AML-193 (cell line): ENCODE measurements at regions not wholly inside any gene's neighbourhood (a gene's known extent, or its start where the extent isn't known, plus 50 kb on each side); places are given as distances from the start of the nearest gene placed in this dataset.
"Not testable (repeated sequence)": the region's sequence is repeated elsewhere in the genome, so short reads cannot be mapped to it uniquely, and the experiment has no call there.

Experiments
- DNase-seq, 2 experiments: peaks; one replicate each; lab custom pipeline; 2025; lab: John Stamatoyannopoulos, UW

DNA sequence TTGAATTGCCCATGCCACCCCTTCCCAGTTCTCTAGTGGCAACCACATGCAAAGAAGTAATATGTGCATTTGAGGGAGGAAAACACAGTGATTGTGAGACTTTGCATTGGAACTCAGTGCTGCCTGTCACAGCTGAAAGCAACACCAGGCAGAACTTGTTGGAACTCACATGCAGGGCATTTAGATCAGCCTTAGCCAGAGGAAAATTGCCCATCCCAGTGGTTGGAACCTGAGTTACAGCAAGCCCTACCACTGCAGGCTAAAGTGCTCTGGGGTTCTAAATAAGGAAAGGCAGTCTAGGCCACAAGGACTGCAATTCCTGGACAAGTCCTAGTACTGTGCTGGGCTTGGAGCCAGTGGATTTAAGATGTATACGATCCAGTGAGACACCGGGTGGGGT lies 245.3 kb upstream of the UFL1 start:
- DNase-seq: no peak

DNA sequence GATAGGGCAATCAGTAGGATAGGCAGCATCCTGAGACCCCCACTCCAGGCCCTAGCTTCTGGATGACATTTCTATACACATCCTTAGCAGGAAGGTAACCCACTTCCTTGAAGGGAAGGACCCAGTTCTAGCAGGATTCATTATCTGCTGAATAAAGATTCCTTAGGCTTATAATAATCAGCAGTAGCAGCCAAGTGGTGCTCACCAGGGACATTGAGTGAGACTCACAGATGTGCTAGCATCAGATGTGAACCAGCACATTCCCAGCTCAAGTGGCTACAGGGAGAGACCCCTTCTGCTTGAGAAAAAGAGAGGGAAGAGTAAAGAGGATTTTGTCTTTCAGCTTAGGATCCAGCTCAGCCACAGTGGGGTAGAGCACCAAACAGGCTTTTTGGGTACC lies 244.8 kb upstream of the UFL1 start:
- no peak for DNase-seq

DNA sequence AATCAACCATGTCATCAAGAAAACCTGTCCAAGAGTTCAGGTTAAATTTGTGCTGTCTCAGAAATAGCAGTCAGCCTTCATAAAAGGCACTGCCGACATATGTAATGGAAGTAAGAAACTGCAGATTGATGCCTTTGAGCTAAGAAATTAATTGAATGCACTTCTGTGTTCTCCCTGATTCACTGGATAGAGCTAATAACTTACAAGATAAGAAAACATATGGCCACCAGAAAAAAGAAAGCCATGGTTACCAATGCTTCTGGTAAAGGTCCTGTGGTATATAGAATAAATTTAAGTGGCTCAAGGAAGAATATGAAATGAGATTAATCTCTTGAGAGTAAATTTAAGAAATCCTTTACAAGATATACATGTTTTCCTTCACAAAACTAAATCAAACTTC lies 242.5 kb upstream of the UFL1 start:
- DNase-seq: no peak

DNA sequence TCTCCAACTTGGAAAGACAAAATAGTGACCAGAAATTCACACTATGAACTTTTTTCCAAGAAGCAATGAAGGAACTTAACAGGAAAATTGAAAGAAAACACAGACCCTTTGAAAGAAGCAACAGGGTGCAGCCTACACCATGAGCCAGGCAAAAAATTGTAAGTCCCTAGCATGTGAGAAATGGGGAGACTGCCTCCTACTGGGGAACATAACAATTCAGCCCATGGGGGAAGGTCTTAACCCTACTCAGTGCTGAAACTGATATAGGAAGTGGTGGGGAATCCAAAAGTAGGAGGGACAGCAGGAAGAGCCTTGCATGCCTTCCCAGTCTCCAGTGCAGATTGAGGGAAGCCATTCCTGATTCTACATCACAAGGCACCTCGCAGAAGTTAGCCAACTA lies 235.1 kb upstream of the UFL1 start:
- DNase-seq: no peak

DNA sequence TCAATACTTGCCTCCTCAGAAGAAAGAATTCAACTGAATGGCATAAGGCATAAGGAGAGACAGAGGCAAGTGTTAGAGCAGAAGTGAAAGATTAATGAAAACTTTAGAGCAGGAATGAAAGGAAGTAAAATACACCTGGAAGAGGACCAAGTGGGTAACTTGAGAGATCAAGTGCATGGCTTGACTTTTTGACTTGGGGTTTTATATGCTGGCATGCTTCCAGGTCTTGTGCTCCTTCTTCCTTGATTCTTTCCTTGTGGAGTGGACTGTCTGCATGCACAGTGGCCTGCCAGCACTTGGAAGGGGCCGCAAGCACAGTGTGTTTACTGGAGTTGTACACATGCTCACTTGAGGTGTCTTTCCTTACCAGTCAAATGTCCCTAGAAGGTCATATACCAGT lies 222.1 kb upstream of the UFL1 start:
- no peak for DNase-seq

DNA sequence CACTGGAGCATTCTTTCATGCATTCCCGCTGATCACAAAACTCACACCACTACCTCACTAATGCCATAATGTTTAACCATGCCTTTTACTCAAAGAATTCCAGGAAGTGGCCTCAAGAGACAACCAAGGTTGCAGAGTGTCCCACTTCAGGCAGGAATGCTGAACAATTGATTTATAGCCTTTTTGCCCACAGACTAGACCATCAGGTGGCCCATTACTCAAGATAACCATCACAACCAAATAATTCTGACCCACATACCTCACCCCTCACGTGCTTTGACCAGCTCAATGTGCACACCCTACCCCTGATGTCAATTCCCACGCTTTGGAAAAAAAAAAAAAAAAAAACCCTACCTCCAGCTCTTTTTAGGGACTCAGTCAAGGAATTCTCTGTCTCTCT lies 220.6 kb upstream of the UFL1 start:
- DNase-seq: no peak

DNA sequence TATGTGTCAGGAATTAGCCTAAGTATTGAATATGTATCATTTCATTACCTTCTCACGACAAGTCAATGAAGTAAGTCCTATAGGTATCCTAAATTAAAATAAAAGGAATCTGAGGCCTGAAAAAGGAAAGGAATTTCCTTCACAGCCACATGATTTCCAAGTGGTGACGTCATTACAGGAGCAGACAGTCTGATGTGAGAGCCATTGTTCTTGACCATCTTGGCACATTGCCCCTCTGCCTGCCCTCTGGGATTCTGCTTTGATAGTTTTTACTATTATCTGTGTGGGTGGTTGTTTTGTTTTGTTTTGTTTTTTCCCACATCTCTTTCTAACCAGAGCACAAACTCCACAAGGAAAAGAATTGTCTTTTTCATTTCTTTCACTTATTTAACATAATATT lies 219.8 kb upstream of the UFL1 start:
- no peak for DNase-seq

DNA sequence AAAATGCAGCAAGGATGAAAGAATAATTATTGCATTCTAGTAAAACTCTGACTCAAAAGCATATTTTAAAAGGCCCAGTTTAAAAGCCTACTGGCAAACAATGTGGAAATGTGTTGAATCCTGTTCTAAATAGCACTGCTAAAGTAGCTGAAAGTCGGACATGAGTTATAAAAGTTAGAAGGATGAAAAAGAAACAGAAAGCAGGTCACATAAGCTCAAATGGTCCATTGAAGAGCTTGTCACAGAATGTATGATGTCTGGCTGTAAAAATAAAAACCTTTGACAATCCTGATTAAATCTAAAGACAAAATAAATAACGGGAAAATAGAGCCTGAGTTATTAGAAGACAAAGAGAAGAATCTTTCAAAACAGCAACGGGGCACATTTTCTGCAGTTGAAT lies 218.6 kb upstream of the UFL1 start:
- DNase-seq: no peak

DNA sequence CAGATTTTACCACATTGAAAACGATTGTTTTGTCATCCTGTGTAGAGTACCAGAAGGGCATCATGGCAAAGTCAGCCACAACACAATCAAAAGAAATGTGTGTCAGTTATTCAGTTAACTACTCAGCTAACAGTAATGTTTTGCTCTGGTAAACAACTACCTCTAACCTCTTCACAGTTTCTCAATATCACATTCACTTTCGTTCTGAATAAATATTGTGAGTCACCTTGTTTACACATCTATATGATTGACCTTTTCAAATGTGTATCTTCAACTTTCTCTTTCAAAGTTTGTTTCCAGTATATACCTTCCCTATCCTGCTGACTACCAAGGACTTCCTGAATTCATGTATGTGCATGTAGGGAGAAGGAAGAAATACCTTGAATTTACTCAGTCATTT lies 216.6 kb upstream of the UFL1 start:
- no peak for DNase-seq

DNA sequence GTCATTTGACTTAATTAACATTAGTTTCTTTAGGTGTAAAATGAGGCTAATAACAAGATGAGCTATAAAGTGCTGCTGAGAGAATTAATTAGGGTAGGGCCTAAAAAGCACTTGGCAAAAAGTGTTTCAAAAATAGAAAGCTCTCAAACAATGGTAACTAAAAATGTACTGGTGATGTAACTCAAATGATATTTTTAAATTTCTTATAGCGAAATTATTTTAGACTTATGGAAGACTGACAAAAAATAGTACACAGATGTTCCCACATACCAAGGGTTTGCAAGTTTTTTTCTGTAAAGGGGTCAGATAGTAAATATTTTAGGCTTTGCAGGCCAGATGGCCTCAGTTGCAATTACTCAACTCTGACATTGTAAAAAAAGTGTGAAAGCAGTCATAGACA lies 190.7 kb upstream of the UFL1 start:
- DNase-seq: no peak

DNA sequence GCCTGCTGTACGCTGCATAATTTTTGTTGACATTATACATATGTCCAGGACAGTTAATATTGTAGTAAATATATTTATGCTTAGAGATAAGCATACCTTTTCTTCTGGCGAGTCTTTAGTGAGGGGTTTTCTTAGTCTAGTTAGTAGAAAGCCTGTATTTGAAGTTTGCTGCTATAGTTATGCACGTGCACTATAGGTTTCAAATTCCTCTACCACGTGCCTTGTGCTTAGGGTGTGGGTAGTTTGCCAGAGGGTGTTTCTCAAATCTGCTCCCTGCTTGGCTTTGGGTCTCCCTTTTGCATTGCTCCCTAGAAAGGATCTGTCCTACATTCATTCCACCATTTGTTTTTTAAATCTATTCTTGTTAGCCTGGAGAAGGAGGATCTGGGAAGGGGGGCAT lies 181.4 kb upstream of the UFL1 start:
- DNase-seq: no peak

DNA sequence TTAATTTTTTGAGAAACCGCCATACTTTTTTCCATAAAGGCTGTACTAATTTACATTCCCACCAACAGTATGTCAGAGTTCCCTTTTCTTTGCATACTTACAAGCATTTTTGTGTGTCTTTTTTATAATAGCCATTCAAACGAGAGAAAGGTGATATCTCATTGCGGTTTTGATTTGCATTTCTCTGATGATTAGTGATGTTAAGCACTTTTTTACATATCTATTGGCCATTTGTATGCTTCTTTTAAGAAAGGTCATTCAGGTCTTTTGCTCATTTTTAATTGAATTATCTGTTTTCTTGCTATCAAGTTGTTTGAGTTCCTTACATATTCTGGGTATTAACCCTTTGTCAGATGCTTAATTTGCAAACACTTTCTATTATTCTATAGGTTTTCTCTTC lies 176.1 kb upstream of the UFL1 start:
- DNase-seq: no peak

DNA sequence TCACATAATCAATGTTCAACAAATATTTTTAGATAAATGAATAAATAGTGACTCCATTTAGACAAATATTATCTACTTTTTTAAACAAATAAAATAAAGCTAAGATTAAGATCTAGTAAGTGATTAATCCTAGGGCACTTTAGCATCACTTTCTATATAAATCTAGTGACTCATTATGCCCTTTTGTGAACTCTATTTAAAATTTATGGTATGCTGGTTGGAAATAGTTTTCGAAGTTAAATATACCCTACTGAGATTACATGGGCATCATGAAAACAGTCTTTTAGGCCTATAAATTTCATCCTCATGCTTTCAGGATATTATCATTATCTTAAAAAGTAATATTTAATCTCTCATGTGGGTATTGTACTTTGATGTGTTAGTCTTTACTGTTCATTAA lies 140.4 kb upstream of the UFL1 start:
- no peak for DNase-seq

DNA sequence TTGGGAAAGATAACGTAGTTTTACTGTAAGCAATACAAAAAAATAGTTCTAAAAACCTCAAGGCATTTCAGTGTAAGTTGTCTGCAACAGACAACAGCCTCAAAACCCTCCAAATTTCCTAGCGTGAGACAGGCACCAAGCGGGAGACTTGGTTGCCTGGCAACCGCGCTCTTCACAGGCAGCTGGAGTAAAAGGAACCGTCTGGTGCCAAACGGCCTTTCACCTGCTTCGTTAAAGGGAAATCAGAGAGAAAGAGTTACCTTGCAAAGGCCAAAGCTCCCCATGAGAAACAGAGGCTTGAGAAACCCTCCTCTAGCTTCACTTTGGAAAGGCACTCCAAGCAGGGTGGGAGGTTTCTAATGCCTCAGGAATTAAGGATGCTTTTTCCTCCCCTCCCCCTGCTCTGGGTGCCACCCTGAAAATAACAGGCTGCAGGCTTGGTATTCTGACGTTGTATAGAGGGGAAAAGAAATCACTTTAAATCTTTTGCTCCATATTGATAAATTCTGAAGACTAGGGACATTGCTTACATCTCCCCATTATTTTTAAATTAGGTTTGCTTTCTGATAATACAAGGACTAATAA lies 129.7 kb upstream of the UFL1 start:
- no peak for DNase-seq

DNA sequence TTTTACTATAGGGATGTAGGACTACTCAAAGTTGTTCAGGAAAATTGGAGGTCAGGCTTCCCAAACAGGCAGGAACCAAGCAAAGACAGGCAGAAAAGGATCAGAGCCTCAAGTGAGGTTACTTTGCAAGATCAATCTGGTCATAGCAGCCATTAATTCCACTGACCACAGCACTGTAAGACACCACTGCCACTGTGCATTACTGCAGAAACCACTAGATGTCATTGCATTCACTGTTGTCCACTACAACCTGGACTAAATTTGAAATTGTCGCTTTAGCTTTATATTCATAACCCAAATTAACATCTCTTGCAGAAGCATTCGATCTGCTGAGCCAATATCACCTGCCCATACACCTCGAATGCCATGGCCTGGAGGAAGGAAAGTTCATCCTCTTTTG lies 126.9 kb upstream of the UFL1 start:
- DNase-seq: no peak

DNA sequence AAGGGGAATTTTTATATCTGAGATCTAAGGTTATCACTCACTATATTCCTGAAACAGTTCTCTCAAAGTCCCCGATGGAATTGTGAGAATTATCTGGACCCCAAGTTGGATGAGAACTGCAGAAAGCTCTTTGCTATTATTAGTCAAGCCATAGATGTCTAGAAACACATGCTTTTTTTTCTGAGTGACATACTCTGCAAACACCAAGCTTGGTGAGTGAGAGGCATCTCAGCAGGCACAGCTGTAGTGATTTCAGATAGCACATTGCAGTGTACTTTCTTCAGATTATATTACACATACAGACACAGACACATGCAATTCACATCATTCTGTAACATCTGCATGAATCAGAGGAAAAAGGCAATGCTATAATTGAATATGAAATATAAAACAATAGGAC lies 111.1 kb upstream of the UFL1 start:
- no peak for DNase-seq

DNA sequence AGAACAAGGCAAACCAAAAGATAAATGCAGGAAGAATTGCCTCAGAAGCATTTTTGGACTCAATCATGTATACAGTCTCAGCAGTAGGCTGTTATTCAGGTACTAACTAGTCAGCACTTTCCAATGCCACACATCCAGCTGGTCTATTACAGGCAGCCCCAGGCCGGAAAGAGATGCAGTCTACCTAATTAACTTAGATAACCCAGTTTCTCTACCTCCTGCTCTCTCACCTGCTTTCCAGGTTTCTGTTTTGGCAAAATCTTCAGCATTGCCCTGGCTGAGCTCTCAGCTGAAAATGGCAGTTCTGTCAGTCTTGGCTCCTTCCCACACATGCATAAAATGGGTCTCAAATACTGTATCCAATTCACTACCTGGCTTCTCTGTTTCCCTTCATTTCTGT lies 101.3 kb upstream of the UFL1 start:
- no peak for DNase-seq

DNA sequence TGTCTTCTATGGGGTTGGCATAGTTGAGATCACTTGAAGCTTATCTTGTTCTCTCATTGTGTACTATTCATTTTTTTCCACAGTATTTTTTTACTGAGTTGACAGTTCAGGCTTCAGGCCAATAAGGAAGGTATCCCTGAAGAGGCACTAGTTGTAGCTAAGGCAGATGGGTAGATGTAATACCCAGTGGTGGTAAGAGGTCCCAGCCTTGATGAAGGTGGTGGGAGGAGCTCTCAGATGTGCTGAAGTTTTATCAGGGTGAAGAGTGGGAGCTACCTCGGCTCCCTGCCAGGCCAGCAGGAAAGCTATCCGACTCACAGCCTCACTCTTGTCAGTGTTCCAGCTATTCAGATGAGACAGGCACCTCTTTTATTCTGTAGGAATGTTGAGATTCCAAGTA lies 87.7 kb upstream of the UFL1 start:
- no peak for DNase-seq

DNA sequence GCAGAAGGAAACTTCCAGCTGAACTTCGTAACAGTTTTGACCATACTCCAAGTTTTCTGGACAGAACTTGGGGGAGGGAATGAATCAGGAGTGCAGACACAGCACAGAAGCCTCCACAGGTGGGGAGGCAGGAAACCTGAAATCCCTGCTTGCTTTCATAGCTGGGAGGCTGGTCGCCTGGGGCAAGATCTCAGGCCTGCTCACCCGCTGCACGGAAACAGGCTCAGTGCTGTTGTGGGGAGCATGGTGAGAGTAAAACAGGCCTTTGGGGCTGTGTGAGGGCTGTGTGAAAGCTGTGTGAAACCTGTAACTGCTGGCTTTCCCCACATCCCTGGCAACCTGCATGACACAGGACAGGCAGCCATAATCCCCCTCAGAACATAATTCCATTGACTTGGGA lies 85.2 kb upstream of the UFL1 start:
- no peak for DNase-seq

DNA sequence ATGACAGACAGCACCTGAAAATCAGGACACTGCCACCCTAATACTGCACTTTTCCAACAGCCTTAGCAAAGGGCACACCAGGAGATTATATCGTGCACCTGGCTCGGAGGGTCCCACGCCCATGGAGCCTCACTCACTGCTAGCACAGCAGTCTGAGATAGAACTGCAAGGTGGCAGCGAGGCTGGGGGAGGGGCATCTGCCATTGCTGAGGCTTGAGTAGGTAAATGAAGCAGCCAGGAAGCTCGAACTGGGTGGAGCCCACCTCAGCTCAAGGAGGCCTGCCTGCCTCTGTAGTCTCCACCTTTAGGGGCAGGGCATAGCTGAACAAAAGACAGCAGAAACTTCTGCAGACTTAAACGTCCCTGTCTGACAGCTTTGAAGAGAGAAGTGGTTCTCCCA lies 84.4 kb upstream of the UFL1 start:
- DNase-seq: not testable (repeated sequence)

DNA sequence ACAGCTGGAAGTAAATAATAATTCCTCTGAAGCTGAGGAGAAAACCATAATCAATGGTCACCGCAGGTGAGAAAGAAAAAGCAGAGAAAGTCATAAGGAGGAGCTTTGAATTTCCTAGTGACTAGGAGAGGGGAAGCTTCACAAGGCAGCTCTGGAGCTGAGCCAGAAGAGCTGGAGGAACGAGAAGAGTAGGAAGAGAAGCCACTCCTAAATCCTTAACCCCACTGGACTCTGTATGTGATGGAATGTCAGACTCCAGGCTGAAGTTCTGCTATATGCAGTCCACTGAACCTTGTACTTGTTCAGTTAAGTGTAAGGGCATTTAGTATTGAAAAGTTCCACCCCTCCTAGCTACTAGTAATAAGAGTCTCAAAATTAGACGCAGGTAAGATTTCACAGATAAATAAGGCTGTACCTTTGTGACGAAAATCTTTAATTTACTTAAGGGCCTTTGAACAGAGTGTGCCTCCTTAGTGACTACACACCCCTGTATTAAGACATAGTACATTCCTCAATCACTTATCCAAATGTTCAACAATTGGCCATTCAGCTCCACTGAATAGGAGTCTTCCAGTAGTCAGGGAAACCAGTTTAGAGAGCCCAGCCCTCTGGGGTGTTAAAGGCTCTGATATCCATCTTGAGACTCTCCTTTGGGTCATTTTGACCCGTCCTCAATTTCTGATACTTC lies 71.4 kb upstream of the UFL1 start:
- DNase-seq: no peak

DNA sequence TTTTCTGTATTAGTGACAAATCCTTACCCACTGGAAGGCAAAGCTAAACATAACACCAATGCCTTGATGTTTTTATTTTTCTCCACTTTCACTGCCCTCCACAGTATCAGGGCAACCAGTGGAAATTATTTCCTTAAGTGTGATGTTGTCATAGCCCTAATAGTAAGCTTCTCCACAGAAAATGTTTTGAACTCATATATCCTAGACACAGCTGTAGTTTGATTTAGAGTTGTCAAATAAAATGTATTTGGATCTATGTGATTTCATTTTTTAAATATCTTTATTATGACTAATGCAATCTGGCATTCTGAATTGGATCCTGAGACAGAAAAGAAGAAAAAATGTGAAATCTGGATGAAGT lies 70.9 kb upstream of the UFL1 start:
- no peak for DNase-seq

DNA sequence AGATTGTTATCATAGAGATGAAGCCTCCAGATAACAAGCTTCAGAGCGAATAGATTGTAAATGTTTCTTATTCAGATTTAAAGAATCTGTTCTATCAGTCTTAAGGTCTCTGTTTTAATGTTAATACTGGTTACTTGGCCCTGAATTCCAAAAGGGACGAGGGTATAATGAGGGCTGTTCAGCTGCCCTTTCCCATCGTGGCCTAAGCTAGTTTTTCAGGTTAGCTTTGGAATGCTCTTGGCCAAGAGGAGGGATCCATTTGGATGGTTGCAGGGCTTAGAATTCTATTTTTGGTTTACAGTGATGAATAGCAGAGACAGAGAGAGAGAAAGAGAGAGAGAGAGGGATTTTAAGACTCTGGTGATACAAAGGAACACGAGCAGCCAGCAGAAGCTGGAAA lies 62.8 kb upstream of the UFL1 start:
- no peak for DNase-seq

DNA sequence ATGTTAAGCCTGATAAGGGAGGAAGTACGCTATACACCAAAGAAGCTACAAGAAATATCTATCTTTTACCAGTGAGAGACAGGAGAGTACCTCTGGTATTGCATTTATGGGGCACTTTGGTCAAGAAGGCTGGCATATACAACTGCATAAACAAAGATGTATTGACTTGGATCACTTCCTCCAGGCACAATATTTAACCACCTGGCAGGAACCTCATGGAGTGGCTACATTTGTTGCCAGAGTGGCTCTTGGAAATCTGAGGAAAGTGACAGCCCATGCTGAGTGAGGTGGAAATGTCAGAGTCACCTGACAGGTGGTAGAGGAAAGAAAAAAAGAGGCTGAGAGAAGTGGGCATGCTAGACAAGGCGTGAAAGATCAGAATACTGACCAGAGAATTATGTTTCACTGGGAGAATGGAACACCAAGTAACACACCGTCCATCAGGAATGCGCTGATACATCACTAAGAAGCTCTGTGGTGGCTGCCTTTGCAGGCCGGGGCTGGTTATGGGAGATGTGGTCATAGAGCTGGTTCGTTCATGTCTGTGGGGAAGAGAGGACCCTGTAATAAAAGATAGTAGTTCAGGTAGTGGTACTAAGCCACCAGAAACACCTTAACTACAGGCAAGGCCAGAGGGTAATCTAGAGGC lies 61.4 kb upstream of the UFL1 start:
- no peak for DNase-seq
